ENCODE measurements at regions not wholly inside any gene's neighbourhood (a gene's known extent, or its start where the extent isn't known, plus 50 kb on each side); places are given as distances from the start of the nearest gene placed in this dataset.

DNA sequence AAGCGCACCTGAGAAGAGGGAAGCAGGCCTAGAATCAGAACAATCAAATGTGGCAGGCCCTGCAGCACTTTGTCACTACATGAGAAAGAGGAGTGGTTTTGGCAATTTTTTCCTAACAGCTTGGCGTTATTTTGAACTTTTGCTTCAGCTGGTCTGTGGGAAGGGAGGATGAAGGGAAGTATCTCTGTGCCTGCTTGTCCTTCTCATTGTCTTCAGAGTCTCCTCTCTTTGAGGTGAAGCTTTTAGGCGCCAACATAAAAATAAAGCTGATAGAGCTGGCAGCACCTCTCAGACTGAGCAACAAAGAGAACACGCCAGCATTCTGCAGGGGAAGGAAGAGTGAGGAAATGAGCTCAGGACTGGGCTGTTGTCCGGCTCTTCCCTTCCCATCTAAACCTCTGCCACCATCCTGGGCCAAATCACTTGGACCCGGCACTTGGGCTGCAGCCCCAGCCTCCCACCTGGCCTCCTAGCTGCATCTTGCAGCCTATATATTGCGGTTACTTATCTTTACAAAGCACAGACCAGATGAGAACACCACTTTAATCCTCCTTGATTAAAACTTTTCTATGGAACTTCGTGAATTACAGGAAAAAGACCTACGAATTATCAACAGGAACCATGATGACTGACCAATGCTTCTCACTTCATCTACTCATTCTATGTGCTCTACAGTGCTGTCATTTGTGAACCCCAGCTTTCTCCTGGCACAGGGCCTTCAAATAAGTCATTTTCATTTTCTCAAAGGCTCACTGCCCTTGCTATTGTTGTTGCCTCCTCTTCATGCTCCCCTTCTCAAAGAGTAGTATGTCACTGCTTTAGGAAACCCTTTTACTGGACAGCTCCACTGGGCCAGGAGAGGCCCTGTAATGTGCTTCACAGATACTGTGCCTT is 476.4 kb upstream of the HS3ST1 start:
- no peak for TF ChIP-seq CTCF (conservative IDR thresholded peaks at IDR 0.05)
- H3K4me1 Mint-ChIP-seq: peaks cover 7% of the 10 kb centered on the region
- no peak overlapping the region for H3K4me3 Mint-ChIP-seq
- H3K36me3 Mint-ChIP-seq (ENCODE audit: low read depth): no peaks in the 10 kb centered on the region
- no peak overlapping the region for H3K27ac Mint-ChIP-seq
- H3K27me3 Mint-ChIP-seq (ENCODE audit: insufficient read depth): no peaks in the 10 kb centered on the region
- Histone ChIP-seq H3K9ac (ENCODE audit: extremely low read depth, low read length, poor library complexity, severe bottlenecking) (no peak overlapping the region), H3K36me3 (ENCODE audit: control insufficient read depth, insufficient read depth, low read length) (no peaks in the 10 kb centered on the region), H3K9me3 (ENCODE audit: control insufficient read depth, low read length) (no peaks in the 10 kb centered on the region), H3K27ac (ENCODE audit: low read depth, low read length) (no peak overlapping the region), H3K27me3 (ENCODE audit: control insufficient read depth, insufficient read depth, low read length, poor library complexity, severe bottlenecking) (no peaks in the 10 kb centered on the region), H3K4me3 (ENCODE audit: low read length) (no peak overlapping the region), H3K4me1 (ENCODE audit: control insufficient read depth, insufficient read depth, low read length) (peaks cover 3% of the 10 kb centered on the region)
- no peak for DNase-seq
- no peaks in the 10 kb centered on the region for H3K9me3 Mint-ChIP-seq
- 90 to 98% methylated on average over 4 to 9 of the region's 9 CpGs for WGBS, 2 experiments (ENCODE audit: insufficient coverage in 1 of 2, insufficient read length in 1 of 2)

GRCh38 chr4:11904117-11904535 is 475.4 kb upstream of the HS3ST1 start:
- H3K4me1 ChIP-seq (ENCODE audit: control insufficient read depth, insufficient read depth, low read length): peaks cover 3% of the 10 kb centered on the region
- H3K27me3 ChIP-seq (ENCODE audit: control insufficient read depth, insufficient read depth, low read length, poor library complexity, severe bottlenecking): no peaks in the 10 kb centered on the region
- Mint-ChIP-seq H3K27ac (no peak overlapping the region), H3K9me3 (no peaks in the 10 kb centered on the region), H3K36me3 (ENCODE audit: low read depth) (no peaks in the 10 kb centered on the region), H3K27me3 (ENCODE audit: insufficient read depth) (no peaks in the 10 kb centered on the region), H3K4me3 (no peak overlapping the region), H3K4me1 (peaks cover 7% of the 10 kb centered on the region)
- H3K9ac ChIP-seq (ENCODE audit: extremely low read depth, low read length, poor library complexity, severe bottlenecking): no peak overlapping the region
- no peaks in the 10 kb centered on the region for H3K36me3 ChIP-seq (ENCODE audit: control insufficient read depth, insufficient read depth, low read length)
- TF ChIP-seq CTCF (conservative IDR thresholded peaks at IDR 0.05): no peak
- WGBS, 2 experiments (ENCODE audit: insufficient coverage in 1 of 2, insufficient read length in 1 of 2): 92 to 97% methylated on average over 2 of the region's 2 CpGs
- no peak overlapping the region for H3K4me3 ChIP-seq (ENCODE audit: low read length)
- no peak overlapping the region for H3K27ac ChIP-seq (ENCODE audit: low read depth, low read length)
- DNase-seq: no peak
- no peaks in the 10 kb centered on the region for H3K9me3 ChIP-seq (ENCODE audit: control insufficient read depth, low read length)

- Histone ChIP-seq H3K9me3 (ENCODE audit: control insufficient read depth, low read length) (peaks cover 17% of the 10 kb centered on the region), H3K36me3 (ENCODE audit: control insufficient read depth, insufficient read depth, low read length) (no peaks in the 10 kb centered on the region), H3K4me1 (ENCODE audit: control insufficient read depth, insufficient read depth, low read length) (no peaks in the 10 kb centered on the region), H3K4me3 (ENCODE audit: low read length) (no peak overlapping the region), H3K9ac (ENCODE audit: extremely low read depth, low read length, poor library complexity, severe bottlenecking) (no peak overlapping the region), H3K27me3 (ENCODE audit: control insufficient read depth, insufficient read depth, low read length, poor library complexity, severe bottlenecking) (no peaks in the 10 kb centered on the region), H3K27ac (ENCODE audit: low read depth, low read length) (no peak overlapping the region)
- Mint-ChIP-seq H3K27me3 (ENCODE audit: insufficient read depth) (no peaks in the 10 kb centered on the region), H3K4me3 (no peak overlapping the region), H3K27ac (no peak overlapping the region), H3K36me3 (ENCODE audit: low read depth) (peaks cover 5% of the 10 kb centered on the region), H3K9me3 (peaks cover 25% of the 10 kb centered on the region), H3K4me1 (no peaks in the 10 kb centered on the region)
- TF ChIP-seq CTCF (conservative IDR thresholded peaks at IDR 0.05): no peak
- DNase-seq: no peak
- WGBS, 2 experiments (ENCODE audit: insufficient coverage in 1 of 2, insufficient read length in 1 of 2): 98 to 100% methylated on average over 1 of the region's 1 CpG
Observed at GRCh38 chr4:11901089-11901488, 472.4 kb upstream of the HS3ST1 start.
